GM21825 (cell line): ENCODE measurements at regions not wholly inside any gene's neighbourhood (a gene's known extent, or its start where the extent isn't known, plus 50 kb on each side); places are given as distances from the start of the nearest gene placed in this dataset.
A peak's percentile ranks its signal among the peaks of the same experiment; 100 is the strongest.
"Not testable (repeated sequence)": the region's sequence is repeated elsewhere in the genome, so short reads cannot be mapped to it uniquely, and the experiment has no call there.

ENCODE experiments used
- ATAC-seq: cut with Tn5 transposase; IDR thresholded peaks from one replicate; pipeline ENCODE4 v1.9.1; 2021; ENCODE audit warnings: mild to moderate bottlenecking, moderate library complexity; ENCODE audit not compliant: unreplicated experiment

DNA sequence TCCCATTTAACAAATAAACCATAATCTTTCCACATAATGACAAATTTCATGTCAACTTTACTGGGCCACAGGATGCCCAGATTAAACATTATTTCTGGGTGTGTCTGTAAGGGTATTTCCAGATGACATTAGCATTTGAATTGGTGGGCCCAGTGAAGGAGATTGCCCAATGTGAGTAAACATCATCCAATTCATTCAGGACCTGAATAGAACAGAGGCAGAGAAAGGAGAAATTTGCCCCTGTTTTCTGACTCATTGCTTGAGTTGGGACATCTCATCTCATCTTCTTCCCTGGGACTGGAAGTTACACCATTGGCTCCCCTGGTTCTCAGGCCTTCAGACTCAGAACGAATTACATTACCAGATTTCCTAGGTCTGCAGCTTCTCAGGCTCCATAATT is 142.9 kb downstream of the TPBG start:
- ATAC-seq, result no peak

DNA sequence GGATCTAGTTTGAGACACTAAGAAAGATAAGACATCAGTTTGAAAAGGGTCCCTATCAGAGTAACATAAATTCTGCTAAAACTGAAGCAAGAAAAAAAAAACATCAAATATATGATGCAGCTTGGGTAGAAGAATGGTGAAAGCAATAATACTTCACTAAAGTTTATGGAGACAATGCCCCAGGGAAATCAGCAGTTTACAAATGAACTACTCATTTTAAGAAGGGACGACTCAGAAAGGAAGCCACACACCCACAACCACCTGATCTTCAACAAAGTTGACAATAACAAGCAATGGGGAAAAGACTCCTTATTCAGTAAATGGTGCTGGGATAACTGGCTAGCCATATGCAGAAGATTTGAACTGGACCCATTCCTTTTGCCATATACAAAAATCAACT is 143.5 kb downstream of the TPBG start:
- ATAC-seq, result no peak

DNA sequence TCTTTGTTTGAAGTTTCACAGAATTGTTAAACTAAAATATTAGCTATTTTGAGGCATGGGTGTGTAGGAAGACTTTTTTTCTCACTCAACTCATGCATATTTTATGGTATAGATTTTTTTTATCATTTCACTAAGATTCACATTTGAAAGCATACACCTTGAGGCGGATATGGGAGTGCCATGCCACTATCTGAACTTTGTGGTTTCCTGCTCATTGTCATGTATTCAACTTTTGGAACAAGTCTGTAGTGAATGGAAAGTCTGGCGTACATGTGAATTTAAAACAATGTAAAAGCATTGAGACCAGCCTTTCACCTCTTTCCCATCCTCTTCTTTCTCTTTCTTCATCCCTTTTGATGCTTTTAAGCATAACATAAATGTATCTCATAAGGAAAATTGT is 147.9 kb downstream of the TPBG start:
- no peak for ATAC-seq

DNA sequence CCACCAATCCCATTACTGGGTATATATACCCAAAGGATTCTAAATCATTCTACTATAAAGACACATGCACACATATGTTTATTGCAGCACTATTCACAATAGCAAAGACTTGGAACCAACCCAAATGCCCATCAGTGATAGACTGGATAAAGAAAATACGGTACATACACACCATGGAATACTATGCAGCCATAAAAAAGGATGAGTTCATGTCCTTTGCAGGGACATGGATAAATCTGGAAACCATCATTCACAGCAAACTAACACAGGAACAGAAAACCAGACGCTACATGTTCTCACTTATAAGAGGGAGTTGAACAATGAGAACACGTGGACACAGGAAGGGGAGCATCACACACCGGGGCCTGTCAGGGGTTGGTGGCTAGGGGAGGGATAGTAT is 154.3 kb downstream of the TPBG start:
- not testable (repeated sequence) for ATAC-seq

DNA sequence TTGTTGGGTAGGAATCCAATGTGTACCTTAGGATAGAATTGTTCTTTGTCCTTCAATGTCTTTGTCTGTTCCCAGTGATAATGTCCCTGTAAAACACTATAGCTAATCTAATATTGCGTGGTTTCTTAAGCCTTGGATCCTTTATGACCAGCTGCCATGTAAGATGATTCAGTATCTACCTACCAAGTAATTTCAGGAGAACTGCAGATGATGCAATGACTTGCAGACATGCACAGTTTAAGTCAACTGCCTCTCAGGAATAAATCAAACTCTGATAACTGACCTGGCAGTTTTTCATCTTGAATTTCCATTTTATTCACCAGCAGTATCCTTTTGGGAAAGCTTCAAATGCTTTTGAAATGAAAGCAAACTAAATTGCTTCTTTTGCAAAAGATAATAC is 157.8 kb downstream of the TPBG start:
- ATAC-seq, result no peak

DNA sequence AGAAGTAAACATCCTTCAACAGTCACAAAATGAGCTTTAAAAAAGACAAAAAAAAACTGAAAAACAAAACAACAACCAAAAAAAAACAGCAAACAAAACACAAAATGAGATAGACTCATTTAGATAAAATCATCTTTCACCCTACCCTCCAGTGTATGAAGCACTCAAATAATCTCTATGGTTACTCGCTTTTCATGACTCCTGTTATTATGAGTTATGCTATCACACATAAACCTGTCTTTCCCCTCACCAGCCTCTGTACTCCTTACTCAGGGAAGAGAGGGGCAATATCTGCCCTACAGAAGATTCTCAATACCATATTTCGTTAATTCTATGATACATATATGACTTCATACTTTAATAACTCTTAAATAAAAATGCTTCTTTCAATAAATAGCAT is 158.2 kb downstream of the TPBG start:
- no peak for ATAC-seq

DNA sequence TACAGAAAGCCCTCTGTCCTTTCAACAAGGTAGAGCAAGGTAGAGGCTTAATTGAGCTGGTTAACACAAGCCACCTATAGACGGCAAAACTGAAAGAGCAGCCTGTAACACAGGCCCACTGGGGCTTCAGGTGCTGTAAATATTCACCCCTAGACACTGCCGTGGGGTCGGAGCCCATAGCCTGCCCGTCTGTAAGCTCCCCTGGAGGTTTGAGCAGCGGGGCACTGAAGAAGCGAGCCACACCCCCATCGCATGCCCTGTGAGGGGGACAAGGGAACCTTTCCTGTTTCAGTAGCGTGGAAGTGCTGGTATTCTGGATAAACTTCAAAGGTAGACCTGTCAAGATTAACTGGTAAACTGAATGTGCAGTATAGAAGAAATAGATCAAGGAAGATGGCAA is 160.4 kb downstream of the TPBG start:
- ATAC-seq, result no peak

DNA sequence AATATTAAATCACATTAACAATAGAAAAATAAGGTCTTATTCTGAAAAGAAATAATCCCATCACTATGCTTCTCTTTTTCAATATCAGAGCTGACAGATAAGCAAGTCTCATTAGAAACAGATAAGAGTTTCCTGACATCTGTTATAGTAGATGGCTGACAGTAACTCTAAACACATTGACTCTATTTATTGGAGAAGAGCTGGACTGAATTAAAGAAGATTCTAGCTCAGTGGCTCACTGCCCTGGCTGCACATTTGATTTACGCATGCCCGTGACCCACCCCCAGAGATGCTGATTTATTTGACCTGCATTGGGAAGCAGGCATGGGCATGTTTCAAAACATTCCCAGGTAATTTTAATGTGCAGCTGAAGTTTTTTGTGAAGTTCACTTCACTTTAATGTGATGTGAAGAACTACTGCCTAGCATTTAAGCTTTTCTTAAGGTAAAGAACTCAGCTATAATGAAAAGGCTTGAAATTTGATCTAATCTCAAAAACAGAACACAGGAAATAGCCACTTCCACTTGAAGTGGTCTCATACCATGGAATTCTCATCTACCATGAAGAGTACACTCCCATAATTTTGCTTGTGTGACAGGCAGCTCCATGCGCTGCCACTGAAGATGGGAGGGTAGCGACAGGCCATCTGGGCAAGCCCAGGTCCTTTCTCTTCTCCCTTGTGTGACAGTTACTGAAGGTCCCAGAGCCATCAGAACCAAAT is 162.3 kb downstream of the TPBG start:
- no peak for ATAC-seq

DNA sequence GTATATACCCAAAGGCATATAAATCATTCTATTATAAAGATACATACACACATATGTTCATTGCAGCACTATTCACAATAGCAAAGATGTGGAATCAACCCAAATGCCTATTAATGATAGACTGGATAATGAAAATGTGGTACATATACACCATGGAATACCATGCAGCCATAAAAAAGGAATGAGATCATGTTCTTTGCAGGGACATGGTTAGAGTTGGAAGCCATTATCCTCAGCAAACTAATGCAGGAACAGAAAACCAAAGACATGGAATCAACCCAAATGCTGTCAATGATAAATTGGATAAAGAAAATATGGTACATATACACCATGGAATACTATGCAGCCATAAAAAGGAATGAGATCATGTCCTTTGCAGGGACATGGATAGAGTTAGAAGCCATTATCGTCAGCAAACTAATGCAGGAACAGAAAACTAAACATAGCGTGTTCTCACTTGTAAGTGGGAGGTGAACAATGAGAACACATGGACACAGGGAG is 166.4 kb downstream of the TPBG start:
- ATAC-seq, result not testable (repeated sequence)

DNA sequence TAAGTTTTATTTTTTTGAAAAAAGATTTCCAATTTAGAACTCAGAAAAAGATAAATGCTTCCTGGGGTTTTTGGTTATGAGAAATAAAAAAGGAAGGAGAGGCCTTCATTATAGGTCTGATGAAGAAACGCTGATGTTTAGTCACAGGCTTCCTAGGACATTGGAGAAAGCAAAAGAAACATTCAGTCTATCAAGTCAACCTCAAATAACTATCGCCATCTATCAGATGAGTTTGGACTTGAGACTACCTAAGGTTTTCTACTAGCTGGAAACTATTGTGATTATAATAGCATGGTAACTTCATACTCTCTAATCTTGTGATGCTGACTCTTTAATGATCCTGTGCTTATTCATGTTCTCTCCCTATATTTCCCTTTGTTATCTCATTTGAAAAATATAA is 171.3 kb downstream of the TPBG start:
- ATAC-seq, result no peak

DNA sequence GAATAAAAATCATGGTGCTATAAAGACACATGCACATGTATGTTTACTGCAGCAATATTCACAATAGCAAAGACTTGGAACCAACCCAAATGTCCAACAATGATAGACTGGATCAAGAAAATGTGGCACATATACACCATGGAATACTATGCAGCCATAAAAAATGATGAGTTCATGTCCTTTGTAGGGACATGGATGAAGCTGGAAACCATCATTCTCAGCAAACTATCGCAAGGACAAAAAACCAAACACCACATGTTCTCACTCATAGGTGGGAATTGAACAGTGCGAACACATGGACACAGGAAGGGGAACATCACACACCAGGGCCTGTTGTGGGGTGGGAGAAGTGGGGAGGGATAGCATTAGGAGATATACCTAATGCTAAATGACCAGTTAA is 185.9 kb downstream of the TPBG start:
- ATAC-seq, result not testable (repeated sequence)

DNA sequence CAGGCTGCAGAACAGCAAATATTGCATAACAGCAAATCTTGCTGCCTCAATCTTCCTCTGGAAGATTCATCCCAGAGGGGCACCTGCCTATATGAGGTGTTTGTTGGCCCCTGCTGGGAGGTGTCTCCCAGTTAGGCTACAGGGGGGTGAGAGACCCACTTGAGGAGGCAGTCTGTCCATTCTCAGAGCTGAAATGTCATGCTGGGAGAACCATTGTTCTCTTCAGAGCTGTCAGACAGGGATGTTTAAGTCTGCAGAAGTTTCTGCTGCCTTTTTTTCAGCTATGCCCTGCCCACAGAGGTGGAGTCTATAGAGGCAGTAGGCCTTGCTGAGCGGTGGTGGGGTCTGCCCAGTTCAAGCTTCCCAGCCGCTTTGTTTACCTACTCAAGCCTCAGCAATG is 187.7 kb downstream of the TPBG start:
- ATAC-seq, result not testable (repeated sequence)

DNA sequence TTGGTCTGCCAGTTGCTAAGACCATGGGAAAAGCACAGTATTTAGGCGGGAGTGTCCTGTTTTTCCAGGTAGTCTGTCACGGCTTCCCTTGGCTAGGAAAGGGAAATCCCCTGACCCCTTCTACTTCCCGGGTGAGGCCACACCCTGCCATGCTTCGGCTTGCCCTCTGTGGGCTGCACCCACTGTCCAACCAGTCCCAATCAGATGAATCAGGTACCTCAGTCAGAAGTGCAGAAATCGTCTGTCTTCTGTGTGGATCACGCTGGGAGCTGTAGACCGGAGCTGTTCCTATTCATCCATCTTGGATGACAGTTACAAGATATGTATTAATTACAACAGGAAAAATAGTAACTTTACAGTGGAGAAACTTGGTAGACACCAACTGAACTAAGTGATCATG is 188.2 kb downstream of the TPBG start:
- ATAC-seq, result no peak

DNA sequence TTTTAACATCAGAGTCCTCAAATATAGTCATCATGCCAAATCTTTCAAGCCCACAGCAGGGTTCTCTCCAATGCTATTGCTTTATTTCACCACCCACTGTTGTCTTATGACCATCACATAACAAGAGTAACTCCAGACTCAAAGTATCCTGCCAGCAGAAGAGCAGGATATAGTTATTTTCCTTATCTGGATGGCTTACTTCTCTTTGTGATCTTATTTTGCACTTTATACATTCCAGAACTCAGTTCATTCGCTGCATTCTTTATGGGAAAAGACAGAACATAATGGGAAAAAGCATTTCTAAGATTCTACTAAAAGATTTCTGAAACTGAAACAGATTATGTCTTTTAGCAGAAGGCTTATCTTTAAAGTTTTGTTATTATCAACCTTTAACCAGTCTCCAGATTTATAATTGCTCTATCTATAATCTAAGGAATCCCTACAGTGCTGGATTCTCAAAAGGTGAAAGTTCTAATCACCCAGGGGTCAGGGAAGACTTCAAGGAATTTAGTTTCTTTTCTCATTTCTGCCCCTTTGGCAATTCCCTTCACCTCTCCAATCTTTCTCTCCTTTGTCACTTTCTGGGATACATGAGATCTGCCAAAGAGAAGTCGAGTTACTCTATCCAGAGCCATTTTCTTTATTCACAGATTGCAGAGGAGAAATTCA is 190.4 kb downstream of the TPBG start:
- ATAC-seq, result no peak

DNA sequence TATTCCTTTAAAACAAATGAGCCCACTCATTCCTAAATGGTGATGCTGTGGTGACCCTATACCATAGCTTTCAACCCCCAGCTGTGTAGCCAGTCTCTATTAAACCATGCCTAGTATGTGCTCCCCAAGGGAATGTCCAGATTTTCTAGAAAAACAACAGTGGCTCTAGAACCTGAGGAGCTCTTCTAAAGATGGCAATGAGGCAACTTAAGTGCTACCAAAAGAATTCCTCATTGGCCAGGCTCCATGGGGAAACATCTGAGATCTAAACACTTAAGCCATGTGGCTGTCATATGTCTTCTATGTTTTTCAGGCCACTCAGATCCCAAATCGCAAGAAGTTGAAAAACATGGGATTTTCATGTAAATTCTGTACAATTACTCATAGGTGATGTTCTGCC is 191.0 kb downstream of the TPBG start:
- ATAC-seq, result no peak

DNA sequence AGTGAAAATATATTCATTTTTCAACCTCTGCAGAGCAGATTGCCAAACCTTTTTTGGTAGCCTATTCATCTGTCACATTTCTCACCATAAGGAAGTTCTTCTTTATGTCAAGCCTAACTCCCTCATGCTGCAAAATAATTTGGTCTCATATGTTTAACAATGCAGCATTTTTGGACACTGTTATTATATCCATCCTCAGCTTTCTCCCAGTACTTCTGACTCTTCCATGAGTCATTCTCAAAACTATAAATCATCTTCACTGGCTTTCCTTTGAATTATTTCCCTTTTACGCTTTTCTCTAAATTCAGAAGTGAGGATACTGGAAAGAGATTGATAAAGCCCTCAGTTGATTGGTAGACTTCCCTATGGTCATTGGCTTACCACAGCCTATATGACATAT is 192.2 kb downstream of the TPBG start:
- no peak for ATAC-seq

DNA sequence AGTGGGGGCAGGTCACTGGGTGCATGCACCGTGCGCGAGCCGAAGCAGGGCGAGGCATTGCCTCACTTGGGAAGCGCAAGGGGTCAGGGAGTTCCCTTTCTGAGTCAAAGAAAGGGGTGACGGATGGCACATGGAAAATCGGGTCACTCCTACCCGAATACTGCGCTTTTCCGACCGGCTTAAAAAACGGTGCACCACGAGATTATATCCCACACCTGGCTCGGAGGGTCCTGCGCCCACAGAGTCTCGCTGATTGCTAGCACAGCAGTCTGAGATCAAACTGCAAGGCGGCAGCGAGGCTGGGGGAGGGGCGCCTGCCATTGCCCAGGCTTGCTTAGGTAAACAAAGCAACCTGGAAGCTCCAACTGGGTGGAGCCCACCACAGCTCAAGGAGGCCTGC is 194.9 kb downstream of the TPBG start:
- ATAC-seq, result not testable (repeated sequence)

DNA sequence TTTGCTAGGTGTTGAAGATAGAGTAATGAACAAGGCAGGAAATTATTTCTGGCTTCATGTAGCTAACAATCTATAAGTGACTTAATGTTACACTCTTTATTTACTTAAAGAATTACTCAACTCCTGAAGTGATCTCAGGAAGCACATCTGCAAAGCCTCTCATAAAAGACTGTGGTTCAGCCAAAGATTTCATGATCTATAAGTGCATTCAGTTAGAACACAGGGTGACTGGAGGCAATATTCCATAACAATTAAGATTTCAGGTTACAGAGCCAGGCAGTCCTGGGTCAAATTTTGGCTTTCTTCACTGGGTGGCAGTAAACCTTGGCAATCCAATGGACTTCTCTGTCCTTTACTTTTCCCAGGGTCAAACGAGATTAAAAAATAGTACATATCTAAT is 204.0 kb downstream of the TPBG start:
- no peak for ATAC-seq

DNA sequence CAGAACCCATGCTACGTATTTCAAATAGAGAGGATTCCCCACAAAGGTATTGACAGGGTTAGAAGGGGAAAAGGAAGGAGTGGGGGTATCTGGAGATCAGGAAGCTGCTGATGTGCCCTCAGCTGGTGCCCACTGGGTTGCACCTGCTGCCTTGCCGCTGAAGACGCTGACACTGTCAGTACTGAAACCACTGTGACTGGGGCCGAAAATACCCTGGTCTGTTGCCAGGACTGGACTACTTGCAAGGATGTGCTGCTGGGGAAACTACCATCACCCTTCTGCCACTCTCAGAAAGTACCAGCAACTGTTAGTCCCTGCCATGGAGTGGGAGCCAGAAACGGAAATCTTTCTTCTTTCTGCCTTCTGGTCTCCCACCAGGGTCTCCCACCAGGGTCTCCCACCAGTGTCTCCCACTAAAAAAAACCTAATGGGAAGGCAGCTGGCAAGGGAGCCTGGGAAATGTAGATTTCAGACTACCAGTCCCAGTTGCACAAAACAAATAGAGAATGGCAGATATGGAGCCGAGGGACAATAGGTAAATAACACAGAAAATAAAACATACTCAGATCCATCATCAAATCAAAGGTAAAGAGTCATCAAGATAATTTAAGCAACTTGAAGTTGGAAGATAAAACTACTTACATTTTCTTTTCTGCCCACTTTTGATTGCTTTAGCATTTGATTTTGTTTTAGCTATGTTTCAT is 204.8 kb downstream of the TPBG start:
- peak; percentile 70 for ATAC-seq

DNA sequence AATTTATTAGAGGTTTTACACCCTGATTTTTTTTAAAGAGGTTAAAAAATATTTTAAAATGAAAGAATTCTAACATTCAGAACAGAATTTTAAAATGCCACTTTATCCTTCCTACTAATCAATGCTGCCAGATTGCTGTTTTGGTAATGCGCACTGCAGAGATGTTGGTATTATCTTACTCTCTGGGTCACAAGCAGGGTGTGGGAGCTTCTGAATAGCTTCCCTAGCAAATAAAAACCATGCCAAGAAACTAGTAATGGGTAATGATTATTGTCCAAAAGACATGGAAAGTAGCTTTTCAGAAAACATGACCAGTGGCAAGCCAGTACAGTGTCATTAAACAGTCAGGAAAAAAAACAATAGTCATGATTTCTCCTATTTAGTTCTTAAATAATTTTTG is 205.4 kb downstream of the TPBG start:
- ATAC-seq, result no peak

DNA sequence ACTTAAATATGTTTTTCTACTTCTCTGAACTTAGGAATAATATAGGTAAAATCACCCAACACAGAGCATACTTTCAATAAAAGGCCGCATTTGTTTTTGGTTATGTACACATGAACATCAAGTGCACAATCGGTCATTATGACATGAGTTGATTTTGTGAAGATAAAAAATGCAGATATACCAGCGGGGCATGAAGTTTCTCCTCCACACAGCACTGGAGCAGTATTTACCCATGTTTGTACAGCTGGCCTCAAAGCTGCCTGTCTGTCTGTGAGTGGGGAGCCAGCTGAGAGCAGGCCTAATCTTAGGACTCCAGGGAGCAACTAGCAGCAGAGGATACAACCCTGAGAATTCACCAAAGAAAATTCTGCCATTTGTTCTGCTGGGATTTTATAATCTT is 206.5 kb downstream of the TPBG start:
- ATAC-seq, result no peak

DNA sequence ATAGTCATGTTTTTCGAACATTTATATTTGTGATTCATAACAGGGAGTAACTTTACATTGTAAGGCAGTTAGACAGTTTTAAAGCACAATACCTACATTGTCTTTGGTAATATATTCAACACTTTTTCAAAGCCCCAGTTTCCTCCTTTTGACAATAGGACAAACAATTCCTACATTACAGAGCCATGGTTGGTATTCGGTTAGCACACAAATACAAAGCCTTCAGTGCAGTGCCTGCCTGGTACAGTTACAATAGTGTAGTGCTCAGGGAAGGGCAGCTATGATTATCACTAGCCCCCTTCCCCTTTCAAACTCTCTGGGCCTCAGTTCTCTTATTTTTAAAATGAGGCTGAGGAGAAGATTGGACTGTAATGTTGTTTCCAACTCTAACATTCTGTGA is 207.8 kb downstream of the TPBG start:
- no peak for ATAC-seq
